Nephron (organoid): ENCODE measurements at regions not wholly inside any gene's neighbourhood (a gene's known extent, or its start where the extent isn't known, plus 50 kb on each side); places are given as distances from the start of the nearest gene placed in this dataset.
A peak's percentile ranks its signal among the peaks of the same experiment; 100 is the strongest.

Experiments used
- H3K27ac Mint-ChIP-seq, 3 experiments: 2 replicates each; pipeline ENCODE4 v1.8.0; 2020; ENCODE audit warnings: mixed read lengths in 3 of 3, mild to moderate bottlenecking in 2 of 3, moderate library complexity in 1 of 3
- H3K27me3 Mint-ChIP-seq: 2 replicates; pipeline ENCODE4 v1.8.0; 2021; ENCODE audit warnings: low read depth, mild to moderate bottlenecking, moderate library complexity, mixed read lengths
- H3K36me3 Mint-ChIP-seq: 2 replicates; pipeline ENCODE4 v1.8.0; 2020; ENCODE audit warnings: low read depth, mixed read lengths
- H3K4me1 Mint-ChIP-seq: 2 replicates; pipeline ENCODE4 v1.8.0; 2020; ENCODE audit warnings: mixed read lengths
- H3K4me3 Mint-ChIP-seq, 3 experiments: 2 replicates each; pipeline ENCODE4 v1.8.0; 2020; ENCODE audit warnings: mild to moderate bottlenecking in 3 of 3, mixed read lengths in 3 of 3, moderate library complexity in 2 of 3
- H3K9me3 Mint-ChIP-seq: 2 replicates; pipeline ENCODE4 v1.8.0; 2020; ENCODE audit warnings: mixed read lengths
- CTCF ChIP-seq, 3 experiments: fragments of 200-600 bp; sonication (generic); IDR thresholded peaks; one replicate each; pipeline ENCODE4 v1.5.0; 2021; ENCODE audit warnings: antibody characterized with exemption in 3 of 3; ENCODE audit not compliant: unreplicated experiment in 3 of 3

- H3K9me3 Mint-ChIP-seq: no peaks in the 10 kb centered on the region
- H3K27me3 Mint-ChIP-seq: peaks cover 4% of the 10 kb centered on the region
- no peak for TF ChIP-seq CTCF (IDR thresholded peaks at IDR 0.05; ENCODE audit: unreplicated experiment in 3 of 3)
- no peaks in the 10 kb centered on the region for H3K36me3 Mint-ChIP-seq
- H3K4me3 Mint-ChIP-seq: no peak overlapping the region
- no peak overlapping the region for H3K27ac Mint-ChIP-seq
- H3K4me1 Mint-ChIP-seq: no peaks in the 10 kb centered on the region
These were observed 326.0 kb upstream of the RUNX1 start for GRCh38 chr21:35375115-35375514.

- H3K9me3 Mint-ChIP-seq: no peaks in the 10 kb centered on the region
- H3K4me3 Mint-ChIP-seq: no peak overlapping the region
- TF ChIP-seq CTCF (IDR thresholded peaks at IDR 0.05; ENCODE audit: unreplicated experiment in 3 of 3): no peak
- H3K4me1 Mint-ChIP-seq: no peaks in the 10 kb centered on the region
- no peak overlapping the region for H3K27ac Mint-ChIP-seq
- no peaks in the 10 kb centered on the region for H3K36me3 Mint-ChIP-seq
- peaks cover 4% of the 10 kb centered on the region for H3K27me3 Mint-ChIP-seq
These were observed 324.9 kb upstream of the RUNX1 start for GRCh38 chr21:35373998-35374397.

- Mint-ChIP-seq H3K27me3 (peaks cover 4% of the 10 kb centered on the region), H3K9me3 (no peaks in the 10 kb centered on the region), H3K36me3 (no peaks in the 10 kb centered on the region), H3K4me1 (peaks cover 5% of the 10 kb centered on the region), H3K27ac (no peak overlapping the region), H3K4me3 (no peak overlapping the region)
- TF ChIP-seq CTCF (IDR thresholded peaks at IDR 0.05; ENCODE audit: unreplicated experiment in 3 of 3): no peak
These were observed 323.1 kb upstream of the RUNX1 start for GRCh38 chr21:35372201-35372600.

GRCh38 chr21:35370671-35371070 lies 321.6 kb upstream of the RUNX1 start:
- Mint-ChIP-seq H3K4me1 (peaks cover 18% of the 10 kb centered on the region), H3K27ac (no peak overlapping the region), H3K4me3 (no peak overlapping the region), H3K9me3 (no peaks in the 10 kb centered on the region), H3K36me3 (no peaks in the 10 kb centered on the region), H3K27me3 (peaks cover under 1% of the 10 kb centered on the region)
- TF ChIP-seq CTCF (IDR thresholded peaks at IDR 0.05; ENCODE audit: unreplicated experiment in 3 of 3): no peak

- Mint-ChIP-seq H3K4me3 (no peak overlapping the region), H3K4me1 (peaks cover 18% of the 10 kb centered on the region), H3K9me3 (no peaks in the 10 kb centered on the region), H3K27ac (no peak overlapping the region), H3K27me3 (no peaks in the 10 kb centered on the region), H3K36me3 (no peaks in the 10 kb centered on the region)
- TF ChIP-seq CTCF (IDR thresholded peaks at IDR 0.05; ENCODE audit: unreplicated experiment in 3 of 3): no peak
These were observed 321.0 kb upstream of the RUNX1 start for GRCh38 chr21:35370071-35370470.

- TF ChIP-seq CTCF (IDR thresholded peaks at IDR 0.05; ENCODE audit: unreplicated experiment in 3 of 3): no peak
- H3K4me1 Mint-ChIP-seq: peaks cover 18% of the 10 kb centered on the region
These were observed 319.2 kb upstream of the RUNX1 start for GRCh38 chr21:35368326-35368725.

More at GRCh38 chr21:35368326-35368725, 319.2 kb upstream of the RUNX1 start:
- Mint-ChIP-seq H3K4me3 (no peak overlapping the region), H3K27me3 (no peaks in the 10 kb centered on the region), H3K36me3 (no peaks in the 10 kb centered on the region), H3K9me3 (no peaks in the 10 kb centered on the region), H3K27ac (peak overlapping the region in 1 of 3 experiments; percentile 12)
